Lung microvascular endothelial cell (primary cell): ENCODE measurements at regions not wholly inside any gene's neighbourhood (a gene's known extent, or its start where the extent isn't known, plus 50 kb on each side); places are given as distances from the start of the nearest gene placed in this dataset.

ENCODE experiments used
- DNase-seq, 2 donors: peaks; one replicate each; pipeline versions ENCODE4 v3.0.0 to v3.0.0-alpha.2; 2010; ENCODE audit warnings: low read depth in 2 of 2

- DNase-seq, result no peak
Observed at GRCh38 chr18:66143029-66143428, 392.2 kb downstream of the CDH7 start.

GRCh38 chr18:66141716-66142115 is 390.9 kb downstream of the CDH7 start:
- DNase-seq, result no peak

- no peak for DNase-seq
Observed at GRCh38 chr18:66138642-66139041, 387.8 kb downstream of the CDH7 start.

GRCh38 chr18:66136039-66136438 is 385.2 kb downstream of the CDH7 start:
- DNase-seq, result no peak

GRCh38 chr18:66129248-66129647 is 378.4 kb downstream of the CDH7 start:
- DNase-seq, result no peak

GRCh38 chr18:66126266-66126665 is 375.5 kb downstream of the CDH7 start:
- DNase-seq, result no peak

GRCh38 chr18:66124394-66124793 is 373.6 kb downstream of the CDH7 start:
- no peak for DNase-seq

- DNase-seq, result no peak
Observed at GRCh38 chr18:66119347-66119746, 368.5 kb downstream of the CDH7 start.

GRCh38 chr18:66111018-66111417 is 360.2 kb downstream of the CDH7 start:
- no peak for DNase-seq

- no peak for DNase-seq
Observed at GRCh38 chr18:66110607-66111006, 359.8 kb downstream of the CDH7 start.

- DNase-seq, result no peak
Observed at GRCh38 chr18:66109981-66110380, 359.2 kb downstream of the CDH7 start.

GRCh38 chr18:66107546-66107945 is 356.7 kb downstream of the CDH7 start:
- DNase-seq, result no peak

GRCh38 chr18:66105016-66105415 is 354.2 kb downstream of the CDH7 start:
- no peak for DNase-seq

GRCh38 chr18:66103550-66103949 is 352.7 kb downstream of the CDH7 start:
- no peak for DNase-seq

- no peak for DNase-seq
Observed at GRCh38 chr18:66083078-66083477, 332.3 kb downstream of the CDH7 start.

- no peak for DNase-seq
Observed at GRCh38 chr18:66078925-66079800, 328.4 kb downstream of the CDH7 start.

GRCh38 chr18:66077066-66077465 is 326.3 kb downstream of the CDH7 start:
- DNase-seq, result no peak

GRCh38 chr18:66066191-66066590 is 315.4 kb downstream of the CDH7 start:
- DNase-seq, result no peak

- no peak for DNase-seq
Observed at GRCh38 chr18:66048406-66048805, 297.6 kb downstream of the CDH7 start.

GRCh38 chr18:66046032-66046602 is 295.3 kb downstream of the CDH7 start:
- no peak for DNase-seq

GRCh38 chr18:66043009-66043408 is 292.2 kb downstream of the CDH7 start:
- DNase-seq, result no peak

- no peak for DNase-seq
Observed at GRCh38 chr18:66013969-66014368, 263.2 kb downstream of the CDH7 start.

GRCh38 chr18:66011916-66012315 is 261.1 kb downstream of the CDH7 start:
- DNase-seq, result no peak
